ENCODE measurements at regions not wholly inside any gene's neighbourhood (a gene's known extent, or its start where the extent isn't known, plus 50 kb on each side); places are given as distances from the start of the nearest gene placed in this dataset.

- TF ChIP-seq CTCF (IDR thresholded peaks at IDR 0.05; ENCODE audit: low read depth, low read length, missing input control) (no peak), HNF4G (IDR thresholded peaks at IDR 0.05) (no peak)
These were observed 734.5 kb downstream of the PTPRU start (continued) for GRCh38 chr1:29970747-29971325.

GRCh38 chr1:29969576-29969975 lies 733.3 kb downstream of the PTPRU start:
- H3K27me3 ChIP-seq (ENCODE audit: control insufficient read depth in 4 of 4, insufficient read depth in 4 of 4, low read length in 3 of 4): no peaks in the 10 kb centered on the region
- no peaks in the 10 kb centered on the region for H3K9me3 ChIP-seq (ENCODE audit: control insufficient read depth in 4 of 4, low read length in 3 of 4)
- H3K4me3 ChIP-seq (ENCODE audit: low read depth in 1 of 3, low read length in 3 of 3): no peak overlapping the region
- peak; percentile 3 for DNase-seq (ENCODE audit: low spot score)
- 80% methylated on average over 3 of the region's 3 CpGs for WGBS
- no peak overlapping the region for H3K9ac ChIP-seq (ENCODE audit: low read depth in 1 of 2, low read length in 2 of 2)
- H3K27ac ChIP-seq (ENCODE audit: low read depth in 1 of 2, low read length in 2 of 2): no peak overlapping the region
- TF ChIP-seq FOXA1 (IDR thresholded peaks at IDR 0.05) (no peak), ATF3 (IDR thresholded peaks at IDR 0.05) (no peak), HNF4G (IDR thresholded peaks at IDR 0.05) (no peak), EGR1 (IDR thresholded peaks at IDR 0.05; ENCODE audit: low read depth in 2 of 2) (no peak), TAF1 (conservative IDR thresholded peaks at IDR 0.05) (no peak), CTCF (IDR thresholded peaks at IDR 0.05; ENCODE audit: low read depth, low read length, missing input control) (no peak), SP1 (IDR thresholded peaks at IDR 0.05) (no peak), REST (IDR thresholded peaks at IDR 0.05) (no peak), MAX (IDR thresholded peaks at IDR 0.05) (no peak)
- H3K4me1 ChIP-seq (ENCODE audit: control insufficient read depth in 4 of 4, insufficient read depth in 4 of 4, low read length in 3 of 4): no peaks in the 10 kb centered on the region
- H3K36me3 ChIP-seq (ENCODE audit: control insufficient read depth in 4 of 4, insufficient read depth in 3 of 4, low read depth in 1 of 4, low read length in 3 of 4): no peaks in the 10 kb centered on the region

- Histone ChIP-seq H3K4me3 (ENCODE audit: low read depth in 1 of 3, low read length in 3 of 3) (no peak overlapping the region), H3K4me1 (ENCODE audit: control insufficient read depth in 4 of 4, insufficient read depth in 4 of 4, low read length in 3 of 4) (no peaks in the 10 kb centered on the region), H3K9me3 (ENCODE audit: control insufficient read depth in 4 of 4, low read length in 3 of 4) (no peaks in the 10 kb centered on the region), H3K27me3 (ENCODE audit: control insufficient read depth in 4 of 4, insufficient read depth in 4 of 4, low read length in 3 of 4) (no peaks in the 10 kb centered on the region), H3K36me3 (ENCODE audit: control insufficient read depth in 4 of 4, insufficient read depth in 3 of 4, low read depth in 1 of 4, low read length in 3 of 4) (no peaks in the 10 kb centered on the region), H3K27ac (ENCODE audit: low read depth in 1 of 2, low read length in 2 of 2) (no peak overlapping the region), H3K9ac (ENCODE audit: low read depth in 1 of 2, low read length in 2 of 2) (no peak overlapping the region)
- WGBS: 51% methylated on average over 4 of the region's 4 CpGs
- TF ChIP-seq SP1 (IDR thresholded peaks at IDR 0.05) (no peak), EGR1 (IDR thresholded peaks at IDR 0.05; ENCODE audit: low read depth in 2 of 2) (no peak), ZBTB33 (IDR thresholded peaks at IDR 0.05) (no peak), JUND (IDR thresholded peaks at IDR 0.05) (no peak), FOXA1 (IDR thresholded peaks at IDR 0.05) (no peak), CTCF (IDR thresholded peaks at IDR 0.05; ENCODE audit: low read depth, low read length, missing input control) (no peak)
- DNase-seq (ENCODE audit: low spot score): no peak
These were observed 730.9 kb downstream of the PTPRU start for GRCh38 chr1:29967261-29967660.
